ENCODE measurements at regions not wholly inside any gene's neighbourhood (a gene's known extent, or its start where the extent isn't known, plus 50 kb on each side); places are given as distances from the start of the nearest gene placed in this dataset.

DNA sequence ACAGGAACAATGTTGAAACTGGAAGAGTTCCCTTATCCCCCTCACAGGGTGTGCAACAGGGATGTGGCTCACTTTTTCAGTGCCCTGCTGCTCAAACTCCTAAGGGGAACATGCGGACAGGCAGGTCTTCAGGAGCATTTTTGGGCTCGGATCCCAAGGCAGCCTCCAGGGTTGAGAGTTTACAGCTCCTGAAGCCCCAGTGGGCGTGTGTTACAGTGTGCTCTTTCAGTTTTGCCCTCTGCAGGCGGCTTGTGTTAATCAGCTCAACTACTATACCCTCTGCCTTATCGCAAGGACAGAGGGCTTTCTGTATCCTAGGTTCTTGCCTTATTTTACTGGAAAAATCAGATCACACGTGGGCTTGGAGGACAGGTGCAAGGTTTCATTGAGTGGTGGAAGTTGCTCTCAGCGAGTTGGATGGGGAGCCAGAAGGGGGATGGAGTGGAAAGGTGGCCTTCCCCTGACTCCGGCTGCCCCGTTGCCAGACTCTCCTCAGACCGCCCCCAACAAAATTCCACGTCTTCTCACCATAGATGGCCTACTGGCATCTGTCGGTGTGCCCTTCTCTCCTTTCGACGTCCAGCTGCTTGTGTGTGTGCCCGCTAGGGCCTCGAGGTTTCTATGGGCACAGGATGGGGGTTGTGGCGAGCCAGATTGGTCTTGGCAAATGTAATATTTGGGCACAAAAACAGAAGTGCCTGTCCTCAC is 541.9 kb downstream of the TMX3 start:
- TF ChIP-seq EZH2 (IDR thresholded peaks at IDR 0.05; ENCODE audit: low read depth) = no peak
- TF ChIP-seq, protein P1, sequence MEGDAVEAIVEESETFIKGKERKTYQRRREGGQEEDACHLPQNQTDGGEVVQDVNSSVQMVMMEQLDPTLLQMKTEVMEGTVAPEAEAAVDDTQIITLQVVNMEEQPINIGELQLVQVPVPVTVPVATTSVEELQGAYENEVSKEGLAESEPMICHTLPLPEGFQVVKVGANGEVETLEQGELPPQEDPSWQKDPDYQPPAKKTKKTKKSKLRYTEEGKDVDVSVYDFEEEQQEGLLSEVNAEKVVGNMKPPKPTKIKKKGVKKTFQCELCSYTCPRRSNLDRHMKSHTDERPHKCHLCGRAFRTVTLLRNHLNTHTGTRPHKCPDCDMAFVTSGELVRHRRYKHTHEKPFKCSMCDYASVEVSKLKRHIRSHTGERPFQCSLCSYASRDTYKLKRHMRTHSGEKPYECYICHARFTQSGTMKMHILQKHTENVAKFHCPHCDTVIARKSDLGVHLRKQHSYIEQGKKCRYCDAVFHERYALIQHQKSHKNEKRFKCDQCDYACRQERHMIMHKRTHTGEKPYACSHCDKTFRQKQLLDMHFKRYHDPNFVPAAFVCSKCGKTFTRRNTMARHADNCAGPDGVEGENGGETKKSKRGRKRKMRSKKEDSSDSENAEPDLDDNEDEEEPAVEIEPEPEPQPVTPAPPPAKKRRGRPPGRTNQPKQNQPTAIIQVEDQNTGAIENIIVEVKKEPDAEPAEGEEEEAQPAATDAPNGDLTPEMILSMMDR (conservative IDR thresholded peaks at IDR 0.05) = no peak
